CD14-positive monocyte (primary cell): ENCODE measurements at regions not wholly inside any gene's neighbourhood (a gene's known extent, or its start where the extent isn't known, plus 50 kb on each side); places are given as distances from the start of the nearest gene placed in this dataset.

Experiments
- DNase-seq, 3 donors: peaks; one replicate each; pipeline ENCODE4 v3.0.0-alpha.2; 2011 to 2022
- H2AFZ ChIP-seq: 2 replicates; pipeline ENCODE4 v1.6.0; 2012; ENCODE audit warnings: mild to moderate bottlenecking, low read depth, low read length, inconsistent platforms; ENCODE audit not compliant: insufficient read depth, poor library complexity, severe bottlenecking
- H3K27ac ChIP-seq, 2 donors: 1 replicate in 1 of 2; 2 replicates in 1 of 2; pipeline ENCODE4 v1.5.1; 2012 to 2013; ENCODE audit warnings: low read length in 2 of 2, control low read depth in 1 of 2, inconsistent platforms in 1 of 2, low read depth in 1 of 2, mild to moderate bottlenecking in 1 of 2
- H3K27me3 ChIP-seq, 2 donors: one replicate each; pipeline versions ENCODE4 v1.6.0 to v1.6.1; 2011 to 2013; ENCODE audit warnings: low read length in 2 of 2; ENCODE audit not compliant: control insufficient read depth in 2 of 2, insufficient read depth in 2 of 2
- H3K36me3 ChIP-seq, 2 donors: replicated peaks in 1 of 2; 1 replicate in 1 of 2; 2 replicates in 1 of 2; pipeline versions ENCODE4 v1.5.1 to v1.6.1; 2012 to 2013; ENCODE audit warnings: low read length in 2 of 2, control low read depth in 1 of 2, inconsistent platforms in 1 of 2, mild to moderate bottlenecking in 1 of 2; ENCODE audit not compliant: insufficient read depth in 2 of 2, control insufficient read depth in 1 of 2
- H3K4me1 ChIP-seq, 2 donors: 1 replicate in 1 of 2; 2 replicates in 1 of 2; pipeline versions ENCODE4 v1.5.1 to v1.6.1; 2012 to 2013; ENCODE audit warnings: low read length in 2 of 2, control low read depth in 1 of 2, inconsistent platforms in 1 of 2, mild to moderate bottlenecking in 1 of 2, moderate library complexity in 1 of 2; ENCODE audit not compliant: insufficient read depth in 2 of 2, control insufficient read depth in 1 of 2
- H3K4me2 ChIP-seq: replicated peaks from 2 replicates; pipeline ENCODE3; 2012; ENCODE audit warnings: low read length, moderate library complexity, mild to moderate bottlenecking; ENCODE audit not compliant: poor library complexity, severe bottlenecking; ENCODE audit errors: extremely low read depth
- H3K4me3 ChIP-seq, 3 experiments: fragments of 200-600 bp in 1 of 3; sonication (generic) in 1 of 3; replicated peaks in 1 of 3; 1 replicate in 2 of 3; 2 replicates in 1 of 3; pipeline ENCODE4 v1.5.1; 2011 to 2013; ENCODE audit warnings: low read length in 3 of 3, mild to moderate bottlenecking in 3 of 3, control low read depth in 2 of 3, low read depth in 2 of 3, inconsistent platforms in 1 of 3, moderate library complexity in 1 of 3
- H3K79me2 ChIP-seq: 2 replicates; pipeline ENCODE4 v1.6.0; 2012; ENCODE audit warnings: mild to moderate bottlenecking, control low read depth, inconsistent platforms, low read length, moderate library complexity; ENCODE audit not compliant: insufficient read depth
- H3K9ac ChIP-seq: 2 replicates; pipeline ENCODE4 v1.6.0; 2017; ENCODE audit warnings: low read length, mild to moderate bottlenecking; ENCODE audit not compliant: insufficient read depth, poor library complexity, severe bottlenecking
- H3K9me3 ChIP-seq, 2 donors: replicated peaks in 1 of 2; 1 replicate in 1 of 2; 2 replicates in 1 of 2; pipeline versions ENCODE4 v1.5.1 to v1.6.1; 2012 to 2013; ENCODE audit warnings: low read length in 2 of 2, control low read depth in 1 of 2; ENCODE audit not compliant: control insufficient read depth in 1 of 2, insufficient read depth in 1 of 2
- H4K20me1 ChIP-seq: 2 replicates; pipeline ENCODE4 v1.6.0; 2012; ENCODE audit warnings: mild to moderate bottlenecking, low read length, control low read depth, moderate library complexity; ENCODE audit not compliant: insufficient read depth
- H3K27ac Mint-ChIP-seq, 7 donors: one replicate each; pipeline ENCODE4 v1.8.0; 2020; ENCODE audit warnings: mild to moderate bottlenecking in 7 of 7, mixed read lengths in 7 of 7, moderate library complexity in 6 of 7, inconsistent platforms in 2 of 7
- H3K27me3 Mint-ChIP-seq, 3 donors: one replicate each; pipeline ENCODE4 v1.8.0; 2021 to 2022; ENCODE audit warnings: low read depth in 3 of 3, mild to moderate bottlenecking in 3 of 3, mixed read lengths in 3 of 3, moderate library complexity in 3 of 3, inconsistent platforms in 1 of 3
- H3K36me3 Mint-ChIP-seq, 2 donors: one replicate each; pipeline ENCODE4 v1.8.0; 2020; ENCODE audit warnings: mixed read lengths in 2 of 2, inconsistent platforms in 1 of 2, mild to moderate bottlenecking in 1 of 2
- H3K4me1 Mint-ChIP-seq: one replicate; pipeline ENCODE4 v1.8.0; 2020; ENCODE audit warnings: mild to moderate bottlenecking, mixed read lengths
- H3K4me3 Mint-ChIP-seq, 2 donors: one replicate each; pipeline ENCODE4 v1.8.0; 2020; ENCODE audit warnings: mild to moderate bottlenecking in 2 of 2, mixed read lengths in 2 of 2, moderate library complexity in 1 of 2
- H3K9me3 Mint-ChIP-seq, 7 donors: one replicate each; pipeline ENCODE4 v1.8.0; 2020 to 2022; ENCODE audit warnings: mixed read lengths in 7 of 7, mild to moderate bottlenecking in 6 of 7, moderate library complexity in 6 of 7, inconsistent platforms in 2 of 7
- CTCF ChIP-seq: fragments of 200-600 bp; IDR thresholded peaks from one replicate; pipeline ENCODE4 v1.8.0; 2022; ENCODE audit warnings: antibody characterized with exemption, mild to moderate bottlenecking
- WGBS: methylation state at CpG from one replicate; pipeline ENCODE4 v1.1.5; 2013; ENCODE audit warnings: missing lambda C conversion rate; ENCODE audit not compliant: insufficient coverage; 5-methylcytosine and 5-hydroxymethylcytosine counted together
- intact Hi-C, 2 donors: fragments of 100-400 bp; cut with micrococcal nuclease; formaldehyde crosslinking; loops; one replicate each; pipeline versions ENCODE4 v1.15.0 to v1.15.1; 2023

- intact Hi-C loops: no loop called here
- no peaks in the 10 kb centered on the region for H3K9me3 ChIP-seq
- no peak overlapping the region for H3K4me2 ChIP-seq
- TF ChIP-seq CTCF: no peak
- Mint-ChIP-seq H3K9me3 (peaks cover 0 to 5% (median 1%) of the 10 kb centered on the region in 7 donors), H3K4me1 (no peaks in the 10 kb centered on the region), H3K4me3 (no peak overlapping the region), H3K27me3 (peaks cover 0 to 2% (median 0%) of the 10 kb centered on the region in 3 donors), H3K27ac (peak overlapping the region in 1 of 7 donors; percentile 11), H3K36me3 (no peaks in the 10 kb centered on the region)
- H3K9ac ChIP-seq: no peak overlapping the region
- H3K36me3 ChIP-seq: no peaks in the 10 kb centered on the region
- H3K79me2 ChIP-seq: no peaks in the 10 kb centered on the region
- DNase-seq: no peak
- H2AFZ ChIP-seq: no peak overlapping the region
- no peak overlapping the region for H3K27ac ChIP-seq
- H3K27me3 ChIP-seq: no peaks in the 10 kb centered on the region
- WGBS: 87% methylated on average over 3 of the region's 4 CpGs
- no peaks in the 10 kb centered on the region for H3K4me1 ChIP-seq
- H3K4me3 ChIP-seq: no peak overlapping the region
- H4K20me1 ChIP-seq: no peaks in the 10 kb centered on the region
Measured at GRCh38 chr12:130247634-130248237, 85.5 kb downstream of the FZD10 start.

DNA sequence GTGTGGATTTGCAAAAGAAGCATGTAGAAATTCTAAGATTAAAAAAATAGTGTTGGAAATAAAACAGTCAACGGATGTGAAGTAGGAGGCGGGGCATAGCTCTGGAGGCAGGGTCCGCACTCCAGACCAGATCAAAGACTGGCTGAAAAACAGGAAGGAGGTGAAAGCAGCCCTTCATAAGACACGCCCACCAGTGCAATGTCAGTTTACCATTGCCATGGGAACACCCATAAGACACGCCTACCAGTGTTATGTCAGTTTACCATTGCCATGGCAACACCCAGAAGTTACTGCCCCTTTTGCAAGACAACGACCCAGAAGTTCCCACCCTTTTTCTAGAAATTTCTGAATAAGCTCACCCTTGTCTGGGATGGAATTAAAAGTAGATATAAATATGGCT, 87.1 kb downstream of the FZD10 start:
- 87% methylated on average over 3 of the region's 6 CpGs for WGBS
- Mint-ChIP-seq H3K27me3 (peaks cover 0 to under 1% (median 0%) of the 10 kb centered on the region in 3 donors), H3K4me3 (no peak overlapping the region), H3K4me1 (no peaks in the 10 kb centered on the region), H3K36me3 (no peaks in the 10 kb centered on the region), H3K27ac (no peak overlapping the region), H3K9me3 (peaks cover 0 to 5% (median 3%) of the 10 kb centered on the region in 7 donors)
- no peaks in the 10 kb centered on the region for H3K4me1 ChIP-seq
- H3K4me2 ChIP-seq: no peak overlapping the region
- H3K9ac ChIP-seq: no peak overlapping the region
- no peaks in the 10 kb centered on the region for H3K79me2 ChIP-seq
- H3K4me3 ChIP-seq: no peak overlapping the region
- TF ChIP-seq CTCF: no peak
- H4K20me1 ChIP-seq: no peaks in the 10 kb centered on the region
- intact Hi-C loops: no loop called here
- H3K36me3 ChIP-seq: no peaks in the 10 kb centered on the region
- no peak for DNase-seq
- no peak overlapping the region for H3K27ac ChIP-seq
- H3K9me3 ChIP-seq: no peaks in the 10 kb centered on the region
- no peak overlapping the region for H2AFZ ChIP-seq
- no peaks in the 10 kb centered on the region for H3K27me3 ChIP-seq
